HG03097 (cell line): ENCODE measurements at regions not wholly inside any gene's neighbourhood (a gene's known extent, or its start where the extent isn't known, plus 50 kb on each side); places are given as distances from the start of the nearest gene placed in this dataset.

ENCODE experiments used
- ATAC-seq: cut with Tn5 transposase; IDR thresholded peaks from one replicate; pipeline ENCODE4 v1.9.1; 2021; ENCODE audit not compliant: unreplicated experiment, low FRiP score

DNA sequence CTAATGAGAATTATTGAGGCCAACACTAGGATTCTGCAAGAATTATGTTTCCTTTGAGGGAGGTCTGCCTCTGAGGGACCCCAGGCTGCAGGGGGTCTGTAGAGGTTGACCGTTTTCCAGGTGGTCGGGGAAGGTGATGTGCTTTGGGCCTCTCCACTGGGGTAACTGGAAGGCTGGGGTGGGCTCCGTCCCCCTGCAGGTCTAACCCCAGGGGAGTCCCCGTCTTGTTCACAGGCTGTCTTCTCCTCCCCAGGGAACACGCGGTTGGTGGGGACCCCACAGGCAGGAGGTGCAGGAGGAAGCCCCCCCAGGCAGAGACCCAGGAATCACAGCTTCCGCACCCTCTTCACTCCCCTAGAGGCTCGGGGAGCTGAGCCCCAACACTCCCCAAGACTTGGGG lies 726.4 kb downstream of the BRD1 start:
- ATAC-seq, result no peak

DNA sequence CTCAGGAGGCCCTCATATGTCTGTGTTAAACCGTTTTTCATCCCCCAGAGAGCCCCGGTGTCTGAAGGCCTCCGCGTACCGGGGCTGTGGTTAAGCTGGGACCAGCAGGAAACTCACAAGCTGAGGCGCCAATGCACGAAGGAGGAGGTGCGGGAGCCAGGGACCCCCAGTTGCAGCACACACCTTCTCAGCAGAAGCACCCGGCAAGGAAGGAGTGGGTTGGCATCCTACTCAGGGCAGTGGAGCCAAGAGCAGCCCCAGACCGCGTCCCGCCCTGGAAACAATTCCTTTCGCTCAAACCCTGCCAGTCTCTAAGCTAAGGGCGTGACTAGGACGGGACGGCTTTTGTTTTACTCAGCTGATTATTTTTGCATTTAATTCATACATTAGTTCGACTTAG lies 726.9 kb downstream of the BRD1 start:
- ATAC-seq, result no peak

GRCh38 chr22:49100316-49100715 lies 727.4 kb downstream of the BRD1 start:
- no peak for ATAC-seq

- no peak for ATAC-seq
Observed at GRCh38 chr22:49099496-49100124, 728.1 kb downstream of the BRD1 start.

DNA sequence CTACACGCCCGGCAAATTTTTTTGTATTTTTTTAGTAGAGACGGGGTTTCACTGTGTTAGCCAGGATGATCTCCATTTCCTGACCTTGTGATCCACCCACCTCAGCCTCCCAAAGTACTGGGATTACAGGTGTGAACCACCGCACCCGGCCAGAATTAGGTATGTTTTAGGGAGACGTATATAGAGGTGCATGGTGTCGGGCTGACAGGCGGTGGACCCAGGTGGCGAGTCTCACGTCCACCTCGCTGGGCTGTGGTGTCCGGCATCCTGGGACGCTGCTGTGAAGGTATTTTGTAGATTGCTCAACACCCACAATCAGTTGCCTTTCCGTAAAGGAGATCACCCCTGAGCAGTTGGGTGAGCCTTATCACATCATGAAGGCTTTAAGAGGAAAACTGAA lies 728.6 kb downstream of the BRD1 start:
- ATAC-seq, result no peak

DNA sequence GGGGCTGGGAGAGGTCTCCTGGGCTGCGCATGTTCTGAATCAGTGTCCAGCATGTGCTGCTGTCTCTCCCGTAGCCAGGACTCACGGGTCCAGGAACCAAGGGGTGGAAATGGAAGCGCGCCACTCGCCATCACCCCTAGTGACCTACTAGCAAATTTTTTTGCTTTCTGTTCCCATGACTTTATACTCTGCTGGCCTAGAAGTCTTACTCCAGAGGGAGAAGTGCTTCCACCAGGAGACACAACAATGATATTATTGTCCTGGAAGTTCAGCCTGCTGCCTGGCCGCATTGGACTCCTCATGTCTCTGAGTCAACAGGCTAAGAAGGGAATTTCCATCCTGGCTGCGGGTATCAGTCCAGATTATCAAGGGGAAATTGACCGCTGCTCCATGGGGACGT lies 729.7 kb downstream of the BRD1 start:
- ATAC-seq, result no peak

DNA sequence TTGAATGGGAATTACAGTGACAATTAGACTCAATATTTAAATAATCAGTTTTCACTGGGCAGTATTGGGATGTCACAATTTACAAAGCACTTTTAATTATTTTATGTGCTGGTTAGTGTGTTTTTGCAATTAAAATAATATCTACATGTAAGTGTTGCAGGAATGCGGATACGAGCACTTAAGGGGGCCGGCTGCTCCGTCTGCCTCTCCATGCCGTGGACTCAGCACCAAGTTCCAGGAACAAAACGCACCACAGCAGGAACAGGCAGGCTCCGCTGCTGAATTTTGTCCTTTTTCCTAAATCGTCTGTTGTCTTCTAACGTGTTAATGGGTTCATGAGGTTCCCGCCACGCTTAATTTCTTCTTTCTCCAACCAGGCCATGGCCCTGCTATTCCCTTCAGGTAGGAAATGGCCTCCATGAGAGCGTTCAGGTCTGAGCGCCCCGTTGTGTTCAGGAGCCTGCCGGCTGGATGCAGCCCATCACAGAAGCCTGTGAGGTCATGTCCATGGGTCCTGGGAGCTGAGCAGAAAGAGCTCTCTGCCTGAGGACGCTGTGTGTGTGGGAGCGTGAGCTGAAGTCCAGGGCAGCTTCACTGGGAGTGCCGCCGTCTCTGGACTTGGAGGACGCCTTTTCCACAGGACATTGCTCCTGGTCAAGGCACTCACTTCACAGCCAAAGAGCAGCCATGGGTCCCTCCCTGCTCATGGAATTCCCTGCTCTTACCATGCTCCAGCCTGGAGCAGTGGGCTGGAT lies 730.3 kb downstream of the BRD1 start:
- ATAC-seq, result no peak

GRCh38 chr22:49096476-49096875 lies 731.2 kb downstream of the BRD1 start:
- no peak for ATAC-seq

DNA sequence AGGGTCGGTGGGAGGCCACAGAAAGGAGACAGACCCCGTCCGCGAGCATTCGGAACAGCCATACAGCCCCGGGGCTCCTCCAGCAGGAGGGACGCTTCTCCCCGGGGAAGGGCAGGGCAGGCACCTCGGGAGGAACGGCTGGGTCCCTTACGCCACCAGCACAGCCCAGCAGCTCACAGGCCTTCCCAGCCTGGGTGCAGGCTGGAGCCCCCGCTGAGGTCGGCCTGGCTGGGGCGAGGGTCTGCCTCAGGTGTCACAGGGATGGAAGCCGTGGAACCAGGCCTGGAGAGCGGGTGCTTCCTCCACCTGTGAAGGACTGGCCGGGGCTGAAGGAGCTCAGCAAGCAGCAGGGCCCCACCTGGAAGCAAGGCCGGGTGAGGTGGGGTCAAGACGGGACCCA lies 732.3 kb downstream of the BRD1 start:
- no peak for ATAC-seq

- no peak for ATAC-seq
Observed at GRCh38 chr22:49094858-49095257, 732.8 kb downstream of the BRD1 start.

DNA sequence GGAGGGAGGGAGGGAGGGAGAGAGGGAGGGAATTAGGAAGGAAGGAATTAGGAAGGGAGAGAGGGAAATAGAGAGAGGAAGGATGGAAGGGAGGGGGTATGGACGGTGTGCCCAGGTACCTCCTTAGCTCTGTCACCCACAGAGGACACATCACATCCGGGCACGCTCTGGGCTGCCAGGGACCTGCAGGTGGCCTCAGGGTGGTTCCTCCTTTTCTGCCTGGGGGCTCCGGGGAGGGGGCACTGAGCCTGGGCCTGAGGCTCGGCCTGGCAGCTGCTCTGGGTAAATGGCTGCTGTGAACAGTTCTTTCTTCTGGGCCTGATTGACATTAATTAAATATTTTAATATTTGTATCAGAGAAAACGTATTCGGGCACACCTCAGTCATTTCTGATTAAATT lies 733.5 kb downstream of the BRD1 start:
- no peak for ATAC-seq

GRCh38 chr22:49093192-49093880 lies 734.3 kb downstream of the BRD1 start:
- no peak for ATAC-seq

GRCh38 chr22:49092716-49093115 lies 735.0 kb downstream of the BRD1 start:
- no peak for ATAC-seq

DNA sequence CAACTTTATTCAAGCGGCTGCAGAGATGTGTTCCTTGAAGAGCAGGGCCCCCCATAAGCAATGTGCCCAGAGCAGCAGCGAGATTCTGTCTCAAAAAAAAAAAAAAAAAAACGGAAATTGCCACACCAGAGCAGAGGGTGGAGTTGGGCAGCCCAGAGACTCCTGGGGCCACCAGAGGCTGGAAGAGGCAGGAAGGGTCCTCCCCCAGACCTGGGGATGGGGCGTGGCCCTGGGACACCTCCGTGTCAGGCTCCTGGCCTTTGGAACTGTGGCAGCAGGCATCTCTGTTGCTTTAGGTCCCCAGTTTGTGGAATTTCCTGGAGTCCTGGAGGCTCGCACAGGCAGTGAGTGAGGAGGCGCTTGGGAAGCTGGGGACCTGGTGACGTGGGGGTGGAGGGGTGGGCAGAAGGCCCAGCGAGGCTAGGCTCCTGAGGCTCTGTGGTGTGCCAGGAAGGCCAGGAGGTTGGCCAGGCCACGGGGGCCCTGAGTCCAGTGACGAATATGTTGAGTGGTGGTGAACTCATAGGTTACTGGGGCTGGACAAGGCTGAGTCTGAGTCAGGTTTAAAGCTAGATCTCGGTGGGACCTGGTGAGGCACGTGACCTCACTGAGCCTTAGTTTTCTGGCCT lies 735.6 kb downstream of the BRD1 start:
- no peak for ATAC-seq

- no peak for ATAC-seq
Observed at GRCh38 chr22:49091451-49091850, 736.2 kb downstream of the BRD1 start.

- no peak for ATAC-seq
Observed at GRCh38 chr22:49090853-49091135, 736.9 kb downstream of the BRD1 start.

DNA sequence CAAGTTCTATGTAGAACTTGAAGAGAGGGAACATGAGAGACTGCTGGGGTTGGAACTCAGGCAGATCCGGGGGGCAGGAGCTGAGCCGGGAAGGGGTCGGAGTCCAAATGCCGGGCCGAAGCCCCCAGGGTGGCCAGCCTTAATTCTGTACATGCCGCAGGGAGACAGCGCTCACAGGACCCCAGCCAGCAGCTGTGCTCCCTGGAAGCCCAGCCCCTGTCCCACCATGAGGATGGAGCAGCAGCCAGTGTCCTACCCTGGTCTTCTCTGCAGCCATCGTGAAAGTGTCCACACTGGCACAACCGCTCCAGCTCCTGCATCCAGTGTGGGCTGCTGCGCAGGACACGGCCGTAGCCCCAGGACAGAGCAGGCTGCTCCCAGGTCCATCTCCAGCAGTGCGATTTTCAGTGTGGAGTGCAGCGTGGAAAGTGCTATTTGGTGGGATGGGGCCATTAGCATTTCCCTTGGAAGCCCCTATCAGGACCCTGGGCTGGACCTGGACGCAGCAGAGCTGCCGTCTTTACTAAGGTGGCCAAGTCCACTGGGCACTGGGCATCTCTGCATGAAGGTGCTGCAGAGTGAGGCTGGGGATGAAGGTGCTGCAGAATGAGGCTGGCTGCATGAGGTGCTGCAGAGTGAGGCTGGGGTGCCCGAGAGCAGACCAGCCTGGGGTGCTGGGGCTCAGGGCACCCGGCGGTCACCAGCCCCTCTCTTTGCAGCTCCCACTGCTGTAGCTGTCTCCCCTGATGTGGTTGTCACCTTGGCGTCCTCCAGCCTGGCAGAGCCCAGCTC lies 737.4 kb downstream of the BRD1 start:
- ATAC-seq, result no peak

GRCh38 chr22:49088801-49089791 lies 738.6 kb downstream of the BRD1 start:
- ATAC-seq, result no peak

DNA sequence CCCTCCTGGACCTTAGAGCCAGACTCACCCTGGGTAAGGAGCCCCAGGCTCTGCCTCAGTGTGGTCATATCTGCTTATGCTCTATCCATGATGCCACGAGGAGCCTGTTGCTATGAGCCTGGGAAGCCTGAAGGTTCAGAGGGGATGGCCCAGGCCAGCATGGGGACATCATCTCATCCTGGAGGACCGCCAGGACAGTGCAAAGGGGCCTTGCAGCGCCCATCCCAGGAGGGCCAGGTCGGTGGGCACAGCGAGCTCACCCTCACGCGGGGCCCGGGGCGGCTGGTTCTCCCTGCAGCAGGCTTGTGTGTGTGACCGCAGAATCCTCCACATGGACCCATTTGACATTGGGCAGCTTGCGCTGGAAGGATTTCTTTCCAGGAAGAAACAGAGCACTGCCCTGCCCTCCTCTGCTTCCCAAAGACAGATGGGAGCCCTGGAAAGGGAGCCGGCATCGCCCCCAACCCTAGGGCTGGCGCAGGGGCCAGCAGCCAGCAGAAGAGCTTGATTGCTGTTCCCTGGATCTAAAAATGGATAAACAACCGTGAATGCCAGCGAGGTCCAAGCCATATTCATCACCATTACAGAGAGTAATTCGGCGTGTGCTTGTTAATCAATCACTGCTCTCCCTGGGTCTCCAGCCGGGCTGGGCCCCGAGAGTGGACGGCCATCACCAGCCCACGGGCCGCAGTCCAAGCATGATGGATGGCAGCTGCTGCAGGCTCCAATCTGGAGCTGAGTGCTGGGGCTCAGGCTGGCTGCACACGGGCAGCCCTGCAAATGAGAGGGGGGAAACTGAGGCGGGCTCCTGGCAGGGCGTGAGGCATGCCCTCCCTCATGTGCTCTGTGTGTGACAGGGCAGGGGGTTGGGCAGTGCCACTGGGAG lies 739.7 kb downstream of the BRD1 start:
- ATAC-seq, result no peak
